HG02623 (cell line): ENCODE measurements at regions not wholly inside any gene's neighbourhood (a gene's known extent, or its start where the extent isn't known, plus 50 kb on each side); places are given as distances from the start of the nearest gene placed in this dataset.
"Not testable (repeated sequence)": the region's sequence is repeated elsewhere in the genome, so short reads cannot be mapped to it uniquely, and the experiment has no call there.

ENCODE experiments used
- ATAC-seq: cut with Tn5 transposase; IDR thresholded peaks from one replicate; pipeline ENCODE4 v1.9.1; 2021; ENCODE audit warnings: moderate library complexity; ENCODE audit not compliant: unreplicated experiment

GRCh38 chr18:51570071-51570470 is 372.6 kb upstream of the MEX3C start:
- not testable (repeated sequence) for ATAC-seq

- ATAC-seq: not testable (repeated sequence)
Measured at GRCh38 chr18:51573886-51574285, 376.4 kb upstream of the MEX3C start.

- no peak for ATAC-seq
Measured at GRCh38 chr18:51575171-51575570, 377.7 kb upstream of the MEX3C start.

- ATAC-seq: no peak
Measured at GRCh38 chr18:51578406-51578980, 381.0 kb upstream of the MEX3C start.

GRCh38 chr18:51580580-51580979 is 383.1 kb upstream of the MEX3C start:
- no peak for ATAC-seq

- no peak for ATAC-seq
Measured at GRCh38 chr18:51582551-51582950, 385.1 kb upstream of the MEX3C start.

- no peak for ATAC-seq
Measured at GRCh38 chr18:51588616-51589015, 391.1 kb upstream of the MEX3C start.

GRCh38 chr18:51593931-51594330 is 396.4 kb upstream of the MEX3C start:
- no peak for ATAC-seq

GRCh38 chr18:51603111-51603510 is 405.6 kb upstream of the MEX3C start:
- ATAC-seq: no peak

GRCh38 chr18:51603551-51603950 is 406.1 kb upstream of the MEX3C start:
- ATAC-seq: no peak

GRCh38 chr18:51610481-51610880 is 413.0 kb upstream of the MEX3C start:
- ATAC-seq: no peak

GRCh38 chr18:51611326-51611725 is 413.8 kb upstream of the MEX3C start:
- no peak for ATAC-seq

- ATAC-seq: no peak
Measured at GRCh38 chr18:51614033-51614432, 416.6 kb upstream of the MEX3C start.

GRCh38 chr18:51614967-51615571 is 417.6 kb upstream of the MEX3C start:
- no peak for ATAC-seq

- no peak for ATAC-seq
Measured at GRCh38 chr18:51617167-51617566, 419.7 kb upstream of the MEX3C start.

- ATAC-seq: no peak
Measured at GRCh38 chr18:51617572-51618260, 420.2 kb upstream of the MEX3C start.

- no peak for ATAC-seq
Measured at GRCh38 chr18:51619283-51619682, 421.8 kb upstream of the MEX3C start.

GRCh38 chr18:51621113-51621863 is 423.8 kb upstream of the MEX3C start:
- ATAC-seq: no peak

GRCh38 chr18:51621864-51622160 is 424.3 kb upstream of the MEX3C start:
- no peak for ATAC-seq

- no peak for ATAC-seq
Measured at GRCh38 chr18:51622702-51623101, 425.2 kb upstream of the MEX3C start.

GRCh38 chr18:51623653-51624052 is 426.2 kb upstream of the MEX3C start:
- ATAC-seq: no peak

GRCh38 chr18:51630706-51631105 is 433.2 kb upstream of the MEX3C start:
- no peak for ATAC-seq
